ENCODE measurements at regions not wholly inside any gene's neighbourhood (a gene's known extent, or its start where the extent isn't known, plus 50 kb on each side); places are given as distances from the start of the nearest gene placed in this dataset.
A peak's percentile ranks its signal among the peaks of the same experiment; 100 is the strongest.
"Not testable (repeated sequence)": the region's sequence is repeated elsewhere in the genome, so short reads cannot be mapped to it uniquely, and the experiment has no call there.

GRCh38 chr5:84961193-84961592, 576.5 kb upstream of the EDIL3 start:
- in situ Hi-C loops (cut with HindIII; ENCODE audit: low sequenced_read_pairs): no loop called here
- no peak for DNase-seq (ENCODE audit: low read depth, low spot score)
- TF ChIP-seq, protein P1, sequence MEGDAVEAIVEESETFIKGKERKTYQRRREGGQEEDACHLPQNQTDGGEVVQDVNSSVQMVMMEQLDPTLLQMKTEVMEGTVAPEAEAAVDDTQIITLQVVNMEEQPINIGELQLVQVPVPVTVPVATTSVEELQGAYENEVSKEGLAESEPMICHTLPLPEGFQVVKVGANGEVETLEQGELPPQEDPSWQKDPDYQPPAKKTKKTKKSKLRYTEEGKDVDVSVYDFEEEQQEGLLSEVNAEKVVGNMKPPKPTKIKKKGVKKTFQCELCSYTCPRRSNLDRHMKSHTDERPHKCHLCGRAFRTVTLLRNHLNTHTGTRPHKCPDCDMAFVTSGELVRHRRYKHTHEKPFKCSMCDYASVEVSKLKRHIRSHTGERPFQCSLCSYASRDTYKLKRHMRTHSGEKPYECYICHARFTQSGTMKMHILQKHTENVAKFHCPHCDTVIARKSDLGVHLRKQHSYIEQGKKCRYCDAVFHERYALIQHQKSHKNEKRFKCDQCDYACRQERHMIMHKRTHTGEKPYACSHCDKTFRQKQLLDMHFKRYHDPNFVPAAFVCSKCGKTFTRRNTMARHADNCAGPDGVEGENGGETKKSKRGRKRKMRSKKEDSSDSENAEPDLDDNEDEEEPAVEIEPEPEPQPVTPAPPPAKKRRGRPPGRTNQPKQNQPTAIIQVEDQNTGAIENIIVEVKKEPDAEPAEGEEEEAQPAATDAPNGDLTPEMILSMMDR (IDR thresholded peaks at IDR 0.05; ENCODE audit: low read depth, low read length): no peak
- H3K4me3 ChIP-seq (ENCODE audit: low read depth, low read length): no peak overlapping the region

DNA sequence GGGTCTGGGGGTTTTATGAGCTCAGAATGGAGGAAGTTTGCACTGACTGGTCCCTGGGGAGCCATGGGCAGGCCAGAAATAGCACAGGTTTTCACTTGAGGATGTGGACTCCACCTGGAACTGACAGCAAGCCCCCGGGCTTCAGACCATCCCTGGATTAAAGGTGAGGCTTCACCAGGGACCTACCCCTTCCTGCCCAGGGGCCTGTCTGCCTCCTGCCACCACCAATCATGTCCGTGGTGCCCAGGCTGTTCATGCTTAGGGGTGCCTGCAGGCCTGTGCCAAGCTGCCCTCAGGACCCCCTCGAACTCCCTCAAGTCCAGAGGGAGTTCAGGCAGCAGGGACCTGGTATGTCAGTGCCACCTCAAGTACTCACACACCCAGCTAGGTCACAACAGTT, 577.2 kb upstream of the EDIL3 start:
- TF ChIP-seq, protein P1 (IDR thresholded peaks at IDR 0.05; ENCODE audit: low read depth, low read length): no peak
- no peak for DNase-seq (ENCODE audit: low read depth, low spot score)
- in situ Hi-C loops (cut with HindIII; ENCODE audit: low sequenced_read_pairs): no loop called here
- no peak overlapping the region for H3K4me3 ChIP-seq (ENCODE audit: low read depth, low read length)

GRCh38 chr5:84983093-84983492, 598.4 kb upstream of the EDIL3 start:
- TF ChIP-seq, protein P1 (IDR thresholded peaks at IDR 0.05; ENCODE audit: low read depth, low read length): no peak
- H3K4me3 ChIP-seq (ENCODE audit: low read depth, low read length): no peak overlapping the region
- in situ Hi-C loops (cut with HindIII; ENCODE audit: low sequenced_read_pairs): no loop called here
- DNase-seq (ENCODE audit: low read depth, low spot score): no peak

- no peak for DNase-seq (ENCODE audit: low read depth, low spot score)
- in situ Hi-C loops (cut with HindIII; ENCODE audit: low sequenced_read_pairs): no loop called here
- no peak overlapping the region for H3K4me3 ChIP-seq (ENCODE audit: low read depth, low read length)
- TF ChIP-seq, protein P1 (IDR thresholded peaks at IDR 0.05; ENCODE audit: low read depth, low read length): no peak
These were observed 600.5 kb upstream of the EDIL3 start for GRCh38 chr5:84985148-84985547.

- DNase-seq (ENCODE audit: low read depth, low spot score): no peak
These were observed 602.0 kb upstream of the EDIL3 start for GRCh38 chr5:84986688-84987087.

DNA sequence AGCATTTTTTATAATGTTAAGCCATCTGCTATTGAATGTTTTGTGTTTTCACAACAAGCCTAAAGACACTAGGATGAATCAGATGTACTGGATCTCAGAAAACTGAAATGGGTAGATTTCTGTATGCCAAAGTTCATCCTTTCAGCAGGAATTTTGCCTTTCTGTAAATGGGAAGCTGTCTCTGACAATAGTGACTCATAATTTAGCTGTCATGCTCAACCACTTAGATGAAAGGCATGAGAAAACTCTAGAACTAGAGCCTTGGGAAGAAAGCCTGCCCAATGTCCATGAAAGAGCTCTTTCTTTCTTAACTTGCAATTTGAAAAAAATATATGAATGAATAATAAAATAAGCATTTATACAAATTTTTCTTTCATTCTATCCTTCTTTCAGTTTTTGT, 616.0 kb upstream of the EDIL3 start:
- in situ Hi-C loops (cut with HindIII; ENCODE audit: low sequenced_read_pairs): no loop called here
- peak; percentile 22 for DNase-seq (ENCODE audit: low read depth, low spot score)
- no peak overlapping the region for H3K4me3 ChIP-seq (ENCODE audit: low read depth, low read length)
- TF ChIP-seq, protein P1 (IDR thresholded peaks at IDR 0.05; ENCODE audit: low read depth, low read length): no peak

More at GRCh38 chr5:84986688-84987087, 602.0 kb upstream of the EDIL3 start:
- TF ChIP-seq, protein P1 (IDR thresholded peaks at IDR 0.05; ENCODE audit: low read depth, low read length): no peak
- in situ Hi-C loops (cut with HindIII; ENCODE audit: low sequenced_read_pairs): no loop called here
- no peak overlapping the region for H3K4me3 ChIP-seq (ENCODE audit: low read depth, low read length)

- H3K4me3 ChIP-seq (ENCODE audit: low read depth, low read length); in situ Hi-C loops (cut with HindIII; ENCODE audit: low sequenced_read_pairs); DNase-seq (ENCODE audit: low read depth, low spot score): not testable (repeated sequence)
These were observed 617.3 kb upstream of the EDIL3 start for GRCh38 chr5:85002026-85002425.

All from astrocyte of the spinal cord (primary cell).